Mucosa of gallbladder (tissue), 1 donor: ENCODE measurements at regions not wholly inside any gene's neighbourhood (a gene's known extent, or its start where the extent isn't known, plus 50 kb on each side); places are given as distances from the start of the nearest gene placed in this dataset.

Source experiments
- DNase-seq: peaks from one replicate; pipeline ENCODE4 v3.0.0-alpha.2; 2020; ENCODE audit warnings: low spot score
- donor health status: DM: no; HTN: no; CAD: no.

DNA sequence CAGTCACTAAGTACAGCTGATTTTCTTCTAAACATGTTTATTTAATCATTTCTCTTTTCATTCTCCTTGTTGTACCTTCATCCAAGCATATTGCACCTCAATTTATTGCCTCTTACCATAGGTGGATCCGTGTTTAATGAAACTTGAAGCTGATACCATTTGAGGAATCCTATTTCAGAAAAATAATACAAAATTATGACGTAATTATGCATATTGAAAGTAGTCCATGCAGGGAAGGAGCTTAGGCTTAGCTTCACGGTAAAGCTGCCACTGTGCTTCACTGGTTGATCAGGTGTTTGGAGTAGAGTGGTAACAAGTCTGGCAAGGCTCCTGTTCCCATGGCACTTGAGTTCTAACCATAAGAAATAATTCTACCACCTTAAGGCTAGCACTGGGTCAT is 61.0 kb upstream of the CLEC14A start:
- DNase-seq = no peak

DNA sequence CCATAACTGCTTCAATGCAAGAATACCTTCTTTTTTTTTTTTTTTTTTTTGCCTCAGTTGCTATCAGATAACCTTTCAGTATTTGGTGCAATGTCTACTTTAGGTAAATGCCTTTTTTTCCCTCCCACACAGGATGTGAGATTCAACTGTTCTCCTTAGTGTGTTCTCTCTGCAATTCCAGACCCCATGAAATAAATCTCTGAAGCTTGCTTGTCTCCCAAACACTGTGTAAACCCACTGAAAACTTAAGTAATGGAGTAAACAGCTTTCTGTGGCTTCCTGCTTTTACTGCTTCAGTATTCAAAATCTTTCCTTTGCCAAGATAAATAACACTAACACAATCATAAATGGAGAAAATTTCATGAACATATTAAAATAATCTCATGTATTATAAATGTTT is 55.8 kb upstream of the CLEC14A start:
- no peak for DNase-seq

DNA sequence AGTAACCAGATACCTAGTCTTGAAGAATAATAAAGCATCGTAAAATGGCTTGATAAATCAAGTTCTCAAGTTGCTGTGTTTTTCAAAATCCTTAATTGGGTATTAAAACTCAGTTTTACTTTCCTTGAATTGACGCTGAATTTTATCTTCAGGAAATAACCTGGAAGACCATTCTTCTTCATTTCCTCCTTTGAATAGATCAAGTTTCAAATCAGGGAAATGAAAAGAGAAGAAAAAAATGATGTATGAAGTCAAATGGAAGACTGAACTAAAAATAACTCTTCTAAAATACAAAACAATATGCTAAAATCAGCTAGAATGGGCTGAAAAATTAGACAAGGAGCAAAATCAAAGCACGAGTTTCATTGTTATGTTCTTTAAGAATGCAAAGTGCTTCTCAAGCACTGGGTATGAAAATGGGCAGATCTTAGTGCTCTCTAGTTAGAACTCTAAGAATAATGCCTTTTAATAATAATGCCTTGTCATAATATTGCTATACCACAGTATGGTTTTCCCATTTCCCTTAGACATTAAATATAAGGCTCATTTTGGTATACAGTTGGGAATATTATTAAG is 54.6 kb upstream of the CLEC14A start:
- no peak for DNase-seq

DNA sequence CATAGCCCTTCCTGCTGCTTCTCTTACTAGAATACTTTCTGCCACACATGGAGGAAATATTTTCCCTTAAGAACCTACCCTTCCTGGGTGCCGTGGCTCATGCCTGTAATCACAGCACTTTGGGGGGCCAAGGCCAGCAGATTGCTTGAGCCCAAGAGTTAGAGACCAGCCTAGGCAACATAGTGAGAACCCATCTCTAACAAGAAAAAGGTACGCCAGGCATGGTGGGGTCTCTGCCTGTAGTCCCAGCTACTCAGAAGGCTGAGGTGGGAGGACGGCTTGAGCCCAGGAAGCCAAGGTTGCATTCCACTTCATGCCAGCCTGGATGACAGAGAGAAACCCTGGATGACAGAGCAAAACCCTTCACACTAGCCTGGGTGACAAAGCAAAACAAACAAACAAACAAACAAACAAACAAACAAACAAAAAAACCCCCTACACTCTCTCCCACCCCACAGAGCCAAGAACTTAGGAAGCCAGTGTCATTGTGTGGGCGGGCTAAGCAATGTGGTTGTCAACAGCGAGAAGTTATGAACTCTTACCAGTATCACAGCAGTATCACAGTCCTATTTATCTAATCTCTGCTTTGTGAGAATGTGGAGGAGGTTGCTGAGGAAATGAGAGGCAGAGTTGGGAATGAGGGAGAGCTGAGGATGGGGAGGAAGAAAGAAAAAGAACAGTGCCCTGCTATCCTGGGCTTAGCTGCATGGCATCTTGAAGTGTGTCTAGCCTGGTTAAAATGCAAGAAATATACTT is 53.8 kb upstream of the CLEC14A start:
- DNase-seq = no peak
